DOHH2 (cell line): ENCODE measurements at regions not wholly inside any gene's neighbourhood (a gene's known extent, or its start where the extent isn't known, plus 50 kb on each side); places are given as distances from the start of the nearest gene placed in this dataset.

ENCODE experiments used
- CTCF ChIP-seq: fragments of 200-600 bp; sonication (generic); IDR thresholded peaks from one replicate; pipeline ENCODE4 v1.5.1; 2014; ENCODE audit warnings: antibody characterized with exemption, mild to moderate bottlenecking, low read depth, low read length; ENCODE audit not compliant: poor library complexity, severe bottlenecking
- EZH2phosphoT487 ChIP-seq: fragments of 200-600 bp; sonication (generic); IDR thresholded peaks from 2 replicates; pipeline ENCODE4 v1.6.1; 2017; ENCODE audit warnings: borderline replicate concordance, mild to moderate bottlenecking, antibody characterized with exemption, low read length, moderate library complexity, mixed read lengths

GRCh38 chr2:228417956-228418355 is 236.5 kb upstream of the SPHKAP start:
- TF ChIP-seq CTCF (no peak), EZH2phosphoT487 (no peak)
